IMR-90 (cell line): ENCODE measurements at regions not wholly inside any gene's neighbourhood (a gene's known extent, or its start where the extent isn't known, plus 50 kb on each side); places are given as distances from the start of the nearest gene placed in this dataset.
"Not testable (repeated sequence)": the region's sequence is repeated elsewhere in the genome, so short reads cannot be mapped to it uniquely, and the experiment has no call there.

Experiments used
- CHD1 ChIP-seq: IDR thresholded peaks from 2 replicates; pipeline ENCODE4 v1.6.1; 2012; ENCODE audit warnings: low read depth, low read length, improper control_type of control experiment
- CTCF ChIP-seq: conservative IDR thresholded peaks from 2 replicates; pipeline ENCODE4 v1.5.1; 2012; ENCODE audit warnings: mild to moderate bottlenecking, low read depth, low read length, improper control_type of control experiment
- FOS ChIP-seq: fragments of 150-350 bp; IDR thresholded peaks from 2 replicates; pipeline ENCODE4 v1.6.1; 2016; ENCODE audit warnings: low read depth, low read length
- MAFK ChIP-seq: IDR thresholded peaks from 2 replicates; pipeline ENCODE4 v1.6.1; 2012; ENCODE audit warnings: low read depth, low read length, improper control_type of control experiment
- MXI1 ChIP-seq: IDR thresholded peaks from 2 replicates; pipeline ENCODE4 v1.6.1; 2012; ENCODE audit warnings: low read depth, mild to moderate bottlenecking, low read length, moderate library complexity, borderline replicate concordance
- NFE2L2 ChIP-seq: fragments of 150-350 bp; IDR thresholded peaks from 2 replicates; pipeline ENCODE4 v1.6.1; 2016; ENCODE audit warnings: low read depth, mild to moderate bottlenecking, low read length
- POLR2A ChIP-seq: IDR thresholded peaks from 2 replicates; pipeline ENCODE4 v1.6.1; 2012; ENCODE audit warnings: mild to moderate bottlenecking, low read depth, low read length
- RAD21 ChIP-seq: IDR thresholded peaks from 2 replicates; pipeline ENCODE4 v1.6.1; 2012; ENCODE audit warnings: low read length, improper control_type of control experiment
- RCOR1 ChIP-seq: IDR thresholded peaks from 2 replicates; pipeline ENCODE4 v1.6.1; 2012; ENCODE audit warnings: mild to moderate bottlenecking, low read length, improper control_type of control experiment; ENCODE audit not compliant: insufficient replicate concordance
- RFX5 ChIP-seq: IDR thresholded peaks from 2 replicates; pipeline ENCODE4 v1.8.0; 2012; ENCODE audit warnings: low read depth, mild to moderate bottlenecking, low read length, moderate library complexity

GRCh38 chr2:175593686-175594525, 408.2 kb downstream of the LNPK start:
- TF ChIP-seq CTCF, NFE2L2, RAD21, RFX5, RCOR1, CHD1, POLR2A, MXI1, MAFK, FOS: not testable (repeated sequence)
